Mammary epithelial cell (primary cell): ENCODE measurements at regions not wholly inside any gene's neighbourhood (a gene's known extent, or its start where the extent isn't known, plus 50 kb on each side); places are given as distances from the start of the nearest gene placed in this dataset.

Experiments used
- EZH2 ChIP-seq: IDR thresholded peaks from 2 replicates; pipeline ENCODE4 v1.6.1; 2012; ENCODE audit warnings: low read length, inconsistent platforms, borderline replicate concordance
- TF ChIP-seq, protein P1 (sequence below), 2 donors: IDR thresholded peaks in 1 of 2; conservative IDR thresholded peaks in 1 of 2; 2 replicates each; pipeline ENCODE4 v1.5.1; 2011 to 2012; ENCODE audit warnings: inconsistent platforms in 2 of 2, low read length in 2 of 2, mild to moderate bottlenecking in 2 of 2, control low read depth in 1 of 2, low read depth in 1 of 2; ENCODE audit not compliant: insufficient read depth in 1 of 2; ENCODE audit errors: extremely low read depth in 1 of 2

DNA sequence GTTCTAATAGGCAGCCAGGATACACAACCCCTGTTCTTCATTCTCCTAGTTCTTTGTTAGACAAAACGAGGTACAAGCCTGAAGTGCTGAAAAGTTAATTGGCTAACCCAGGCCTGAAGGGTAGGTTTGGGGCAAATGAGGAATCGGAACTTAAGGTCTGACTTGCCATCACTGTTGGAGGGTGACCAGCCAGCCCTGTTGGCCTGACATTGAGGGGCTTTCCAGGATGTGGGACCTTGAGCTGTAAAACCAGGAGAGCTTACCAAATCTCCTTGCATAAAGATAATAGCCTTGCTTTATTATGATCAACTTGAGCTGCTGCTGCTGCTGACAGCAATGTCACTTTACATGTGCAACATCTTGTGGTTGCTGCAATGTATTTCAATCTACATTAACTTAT, 256.0 kb downstream of the VAPA start:
- TF ChIP-seq, protein P1, sequence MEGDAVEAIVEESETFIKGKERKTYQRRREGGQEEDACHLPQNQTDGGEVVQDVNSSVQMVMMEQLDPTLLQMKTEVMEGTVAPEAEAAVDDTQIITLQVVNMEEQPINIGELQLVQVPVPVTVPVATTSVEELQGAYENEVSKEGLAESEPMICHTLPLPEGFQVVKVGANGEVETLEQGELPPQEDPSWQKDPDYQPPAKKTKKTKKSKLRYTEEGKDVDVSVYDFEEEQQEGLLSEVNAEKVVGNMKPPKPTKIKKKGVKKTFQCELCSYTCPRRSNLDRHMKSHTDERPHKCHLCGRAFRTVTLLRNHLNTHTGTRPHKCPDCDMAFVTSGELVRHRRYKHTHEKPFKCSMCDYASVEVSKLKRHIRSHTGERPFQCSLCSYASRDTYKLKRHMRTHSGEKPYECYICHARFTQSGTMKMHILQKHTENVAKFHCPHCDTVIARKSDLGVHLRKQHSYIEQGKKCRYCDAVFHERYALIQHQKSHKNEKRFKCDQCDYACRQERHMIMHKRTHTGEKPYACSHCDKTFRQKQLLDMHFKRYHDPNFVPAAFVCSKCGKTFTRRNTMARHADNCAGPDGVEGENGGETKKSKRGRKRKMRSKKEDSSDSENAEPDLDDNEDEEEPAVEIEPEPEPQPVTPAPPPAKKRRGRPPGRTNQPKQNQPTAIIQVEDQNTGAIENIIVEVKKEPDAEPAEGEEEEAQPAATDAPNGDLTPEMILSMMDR (conservative IDR thresholded peaks at IDR 0.05 in 1 of 2, IDR thresholded peaks at IDR 0.05 in 1 of 2; ENCODE audit: extremely low read depth in 1 of 2, insufficient read depth in 1 of 2, low read depth in 1 of 2, low read length in 2 of 2): no peak
- TF ChIP-seq EZH2: no peak
